ENCODE measurements at regions not wholly inside any gene's neighbourhood (a gene's known extent, or its start where the extent isn't known, plus 50 kb on each side); places are given as distances from the start of the nearest gene placed in this dataset.

DNA sequence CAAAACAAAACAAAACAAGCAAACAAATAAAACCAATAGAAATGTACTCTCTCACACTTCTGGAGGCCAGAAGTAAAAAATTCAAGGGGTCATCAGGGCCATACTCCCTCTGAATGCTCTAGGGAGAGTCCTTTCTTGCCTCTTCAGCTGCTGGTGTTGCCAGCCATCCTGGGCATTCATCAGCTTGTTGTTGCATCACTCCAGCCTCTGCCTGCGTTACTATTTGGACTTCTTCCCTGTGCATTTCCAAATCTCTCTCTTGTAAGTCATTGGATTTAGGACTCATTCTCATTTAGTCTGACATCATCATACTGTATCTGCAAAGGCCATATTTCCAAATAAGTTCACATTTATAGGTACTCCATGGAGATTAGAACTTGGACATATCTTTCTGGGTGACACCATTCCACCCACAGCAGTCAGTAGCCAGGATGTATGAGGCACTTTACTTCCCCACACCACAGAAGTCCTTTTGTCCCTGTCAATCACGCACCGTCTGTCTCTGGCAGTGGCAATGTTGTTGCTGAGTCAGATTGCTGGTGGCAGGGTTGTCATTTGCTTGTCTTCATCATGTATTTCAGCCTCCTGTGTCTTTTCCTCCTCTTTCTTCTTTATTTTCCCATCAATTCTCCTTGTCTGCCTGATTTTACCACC, 151.0 kb upstream of the KCNJ6 start:
- Histone ChIP-seq H3K4me3 (no peak overlapping the region), H3K27ac (no peak overlapping the region), H3K4me1 (no peaks in the 10 kb centered on the region), H3K4me2 (no peak overlapping the region), H3K9me3 (no peaks in the 10 kb centered on the region)
- 73% methylated on average over 3 of the region's 3 CpGs for WGBS (ENCODE audit: missing lambda C conversion rate)
- ChIA-PET CTCF (interaction anchor here (0.7 kb wide), 1 partner anchor 285 kb away, joined by 3 read pairs; no protein-coding TSS in a partner anchor), POLR2A (no interaction called here)
- DNase-seq (ENCODE audit: low read depth in 1 of 2, low spot score in 1 of 2) = no peak
- FAIRE-seq = no peak
- TF ChIP-seq, protein P1, sequence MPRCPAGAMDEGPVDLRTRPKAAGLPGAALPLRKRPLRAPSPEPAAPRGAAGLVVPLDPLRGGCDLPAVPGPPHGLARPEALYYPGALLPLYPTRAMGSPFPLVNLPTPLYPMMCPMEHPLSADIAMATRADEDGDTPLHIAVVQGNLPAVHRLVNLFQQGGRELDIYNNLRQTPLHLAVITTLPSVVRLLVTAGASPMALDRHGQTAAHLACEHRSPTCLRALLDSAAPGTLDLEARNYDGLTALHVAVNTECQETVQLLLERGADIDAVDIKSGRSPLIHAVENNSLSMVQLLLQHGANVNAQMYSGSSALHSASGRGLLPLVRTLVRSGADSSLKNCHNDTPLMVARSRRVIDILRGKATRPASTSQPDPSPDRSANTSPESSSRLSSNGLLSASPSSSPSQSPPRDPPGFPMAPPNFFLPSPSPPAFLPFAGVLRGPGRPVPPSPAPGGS (IDR thresholded peaks at IDR 0.05) = no peak
- no peak for TF ChIP-seq EHF (CRISPR knock-in tag; IDR thresholded peaks at IDR 0.05)
- TF ChIP-seq FOSL2 (IDR thresholded peaks at IDR 0.05) = no peak
- TF ChIP-seq FOSL2 (CRISPR knock-in tag; IDR thresholded peaks at IDR 0.05) = no peak
- TF ChIP-seq, protein P2, sequence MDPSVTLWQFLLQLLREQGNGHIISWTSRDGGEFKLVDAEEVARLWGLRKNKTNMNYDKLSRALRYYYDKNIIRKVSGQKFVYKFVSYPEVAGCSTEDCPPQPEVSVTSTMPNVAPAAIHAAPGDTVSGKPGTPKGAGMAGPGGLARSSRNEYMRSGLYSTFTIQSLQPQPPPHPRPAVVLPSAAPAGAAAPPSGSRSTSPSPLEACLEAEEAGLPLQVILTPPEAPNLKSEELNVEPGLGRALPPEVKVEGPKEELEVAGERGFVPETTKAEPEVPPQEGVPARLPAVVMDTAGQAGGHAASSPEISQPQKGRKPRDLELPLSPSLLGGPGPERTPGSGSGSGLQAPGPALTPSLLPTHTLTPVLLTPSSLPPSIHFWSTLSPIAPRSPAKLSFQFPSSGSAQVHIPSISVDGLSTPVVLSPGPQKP (IDR thresholded peaks at IDR 0.05; ENCODE audit: low read depth, low read length) = no peak
- TF ChIP-seq PHF8 (IDR thresholded peaks at IDR 0.05; ENCODE audit: borderline replicate concordance, low read depth) = no peak
- TF ChIP-seq CBX2 (IDR thresholded peaks at IDR 0.05; ENCODE audit: borderline replicate concordance, low read depth) = no peak
- no peak for TF ChIP-seq CEBPB (IDR thresholded peaks at IDR 0.05)
- TF ChIP-seq HDAC2 (IDR thresholded peaks at IDR 0.05) = no peak
- TF ChIP-seq HOXA7 (CRISPR knock-in tag; IDR thresholded peaks at IDR 0.05) = no peak
- TF ChIP-seq ESRRA (IDR thresholded peaks at IDR 0.05; ENCODE audit: borderline replicate concordance, low read length) = no peak
- TF ChIP-seq, protein P3, sequence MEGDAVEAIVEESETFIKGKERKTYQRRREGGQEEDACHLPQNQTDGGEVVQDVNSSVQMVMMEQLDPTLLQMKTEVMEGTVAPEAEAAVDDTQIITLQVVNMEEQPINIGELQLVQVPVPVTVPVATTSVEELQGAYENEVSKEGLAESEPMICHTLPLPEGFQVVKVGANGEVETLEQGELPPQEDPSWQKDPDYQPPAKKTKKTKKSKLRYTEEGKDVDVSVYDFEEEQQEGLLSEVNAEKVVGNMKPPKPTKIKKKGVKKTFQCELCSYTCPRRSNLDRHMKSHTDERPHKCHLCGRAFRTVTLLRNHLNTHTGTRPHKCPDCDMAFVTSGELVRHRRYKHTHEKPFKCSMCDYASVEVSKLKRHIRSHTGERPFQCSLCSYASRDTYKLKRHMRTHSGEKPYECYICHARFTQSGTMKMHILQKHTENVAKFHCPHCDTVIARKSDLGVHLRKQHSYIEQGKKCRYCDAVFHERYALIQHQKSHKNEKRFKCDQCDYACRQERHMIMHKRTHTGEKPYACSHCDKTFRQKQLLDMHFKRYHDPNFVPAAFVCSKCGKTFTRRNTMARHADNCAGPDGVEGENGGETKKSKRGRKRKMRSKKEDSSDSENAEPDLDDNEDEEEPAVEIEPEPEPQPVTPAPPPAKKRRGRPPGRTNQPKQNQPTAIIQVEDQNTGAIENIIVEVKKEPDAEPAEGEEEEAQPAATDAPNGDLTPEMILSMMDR (IDR thresholded peaks at IDR 0.05) = no peak
- no peak for TF ChIP-seq MAFK (IDR thresholded peaks at IDR 0.05; ENCODE audit: partially characterized antibody)
- no peak for TF ChIP-seq HOXB5 (CRISPR knock-in tag; IDR thresholded peaks at IDR 0.05)
- ATAC-seq = no peak

DNA sequence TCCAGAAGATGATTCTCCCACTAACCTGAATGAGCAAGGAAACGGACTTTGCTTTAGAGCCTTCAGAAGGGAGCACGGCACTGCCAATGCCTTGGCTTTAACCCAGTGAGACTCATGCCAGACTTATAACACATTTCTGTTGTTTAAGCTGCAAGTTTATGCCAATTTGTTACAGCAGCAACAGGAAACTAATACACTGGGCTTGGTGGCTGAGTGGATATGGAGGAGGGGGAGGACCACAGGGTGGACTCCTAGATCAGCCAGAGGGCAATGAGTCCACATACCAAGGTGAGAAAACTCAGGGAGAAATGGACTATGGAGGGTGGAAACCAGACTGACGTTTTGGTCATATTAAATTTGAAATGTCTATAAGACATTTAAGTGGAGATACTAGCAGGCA, 156.2 kb upstream of the KCNJ6 start:
- Histone ChIP-seq H3K4me2 (no peak overlapping the region), H3K4me1 (no peaks in the 10 kb centered on the region), H3K4me3 (no peak overlapping the region), H3K9me3 (peaks cover 4% of the 10 kb centered on the region; the same call in 2 of the 3 replicates), H3K27ac (no peak overlapping the region)
- no peak for TF ChIP-seq NR3C1 (IDR thresholded peaks at IDR 0.05)
- TF ChIP-seq ZC3H11A (IDR thresholded peaks at IDR 0.05) = no peak
- TF ChIP-seq, protein P4, sequence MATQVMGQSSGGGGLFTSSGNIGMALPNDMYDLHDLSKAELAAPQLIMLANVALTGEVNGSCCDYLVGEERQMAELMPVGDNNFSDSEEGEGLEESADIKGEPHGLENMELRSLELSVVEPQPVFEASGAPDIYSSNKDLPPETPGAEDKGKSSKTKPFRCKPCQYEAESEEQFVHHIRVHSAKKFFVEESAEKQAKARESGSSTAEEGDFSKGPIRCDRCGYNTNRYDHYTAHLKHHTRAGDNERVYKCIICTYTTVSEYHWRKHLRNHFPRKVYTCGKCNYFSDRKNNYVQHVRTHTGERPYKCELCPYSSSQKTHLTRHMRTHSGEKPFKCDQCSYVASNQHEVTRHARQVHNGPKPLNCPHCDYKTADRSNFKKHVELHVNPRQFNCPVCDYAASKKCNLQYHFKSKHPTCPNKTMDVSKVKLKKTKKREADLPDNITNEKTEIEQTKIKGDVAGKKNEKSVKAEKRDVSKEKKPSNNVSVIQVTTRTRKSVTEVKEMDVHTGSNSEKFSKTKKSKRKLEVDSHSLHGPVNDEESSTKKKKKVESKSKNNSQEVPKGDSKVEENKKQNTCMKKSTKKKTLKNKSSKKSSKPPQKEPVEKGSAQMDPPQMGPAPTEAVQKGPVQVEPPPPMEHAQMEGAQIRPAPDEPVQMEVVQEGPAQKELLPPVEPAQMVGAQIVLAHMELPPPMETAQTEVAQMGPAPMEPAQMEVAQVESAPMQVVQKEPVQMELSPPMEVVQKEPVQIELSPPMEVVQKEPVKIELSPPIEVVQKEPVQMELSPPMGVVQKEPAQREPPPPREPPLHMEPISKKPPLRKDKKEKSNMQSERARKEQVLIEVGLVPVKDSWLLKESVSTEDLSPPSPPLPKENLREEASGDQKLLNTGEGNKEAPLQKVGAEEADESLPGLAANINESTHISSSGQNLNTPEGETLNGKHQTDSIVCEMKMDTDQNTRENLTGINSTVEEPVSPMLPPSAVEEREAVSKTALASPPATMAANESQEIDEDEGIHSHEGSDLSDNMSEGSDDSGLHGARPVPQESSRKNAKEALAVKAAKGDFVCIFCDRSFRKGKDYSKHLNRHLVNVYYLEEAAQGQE (IDR thresholded peaks at IDR 0.05) = no peak
- TF ChIP-seq GATA3 (IDR thresholded peaks at IDR 0.05; ENCODE audit: borderline replicate concordance) = no peak
- TF ChIP-seq, protein P5, sequence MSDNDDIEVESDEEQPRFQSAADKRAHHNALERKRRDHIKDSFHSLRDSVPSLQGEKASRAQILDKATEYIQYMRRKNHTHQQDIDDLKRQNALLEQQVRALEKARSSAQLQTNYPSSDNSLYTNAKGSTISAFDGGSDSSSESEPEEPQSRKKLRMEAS (IDR thresholded peaks at IDR 0.05) = no peak
- no peak for TF ChIP-seq FOSL2 (IDR thresholded peaks at IDR 0.05)
- TF ChIP-seq FOSL2 (CRISPR knock-in tag; IDR thresholded peaks at IDR 0.05) = no peak
- no peak for TF ChIP-seq HDAC2 (IDR thresholded peaks at IDR 0.05)
- TF ChIP-seq, protein P1 (IDR thresholded peaks at IDR 0.05) = no peak
- no peak for TF ChIP-seq KDM5A (IDR thresholded peaks at IDR 0.05)
- TF ChIP-seq EHMT2 (IDR thresholded peaks at IDR 0.05; ENCODE audit: low read depth) = no peak
- TF ChIP-seq FOXS1 (CRISPR knock-in tag; IDR thresholded peaks at IDR 0.05) = no peak
- TF ChIP-seq CBX8 (IDR thresholded peaks at IDR 0.05) = no peak
- FAIRE-seq (no peak), DNase-seq (ENCODE audit: low read depth in 1 of 2, low spot score in 1 of 2) (no peak), ATAC-seq (no peak)
- POLR2A ChIA-PET = no interaction called here
- WGBS (ENCODE audit: missing lambda C conversion rate) = 25% methylated on average over 2 of the region's 3 CpGs
- CTCF ChIA-PET = no interaction called here

Data from A549 (cell line).